Thyroid gland (tissue), 4 donors: ENCODE measurements at regions not wholly inside any gene's neighbourhood (a gene's known extent, or its start where the extent isn't known, plus 50 kb on each side); places are given as distances from the start of the nearest gene placed in this dataset.
A peak's percentile ranks its signal among the peaks of the same experiment; 100 is the strongest.

ENCODE experiments used
- DNase-seq, 2 donors: peaks; one replicate each; pipeline ENCODE4 v3.0.0-alpha.2; 2019
- H3K27ac ChIP-seq, 3 donors: fragments of 200-600 bp; sonication (generic); 1 replicate in 2 of 3; 2 replicates in 1 of 3; pipeline ENCODE4 v1.5.1; 2016 to 2019; ENCODE audit warnings: mild to moderate bottlenecking in 1 of 3, moderate library complexity in 1 of 3
- H3K27me3 ChIP-seq: fragments of 200-600 bp; sonication (generic); one replicate; pipeline ENCODE4 v1.5.1; 2019
- H3K36me3 ChIP-seq, 2 donors: fragments of 200-600 bp; sonication (generic); one replicate each; pipeline ENCODE4 v1.5.1; 2016 to 2019
- H3K4me1 ChIP-seq, 2 donors: fragments of 200-600 bp; sonication (generic); one replicate each; pipeline ENCODE4 v1.5.1; 2017 to 2019
- H3K4me3 ChIP-seq, 3 donors: fragments of 200-600 bp; sonication (generic); replicated peaks in 1 of 3; 1 replicate in 2 of 3; 2 replicates in 1 of 3; pipeline ENCODE4 v1.5.1; 2016; ENCODE audit warnings: mild to moderate bottlenecking in 1 of 3
- H3K9me3 ChIP-seq: fragments of 200-600 bp; sonication (generic); one replicate; pipeline ENCODE4 v1.5.1; 2017
- CTCF ChIP-seq, 6 experiments: fragments of 200-600 bp in 3 of 6; fragments of 450-650 bp in 3 of 6; sonication (generic) in 3 of 6; IDR thresholded peaks; one replicate each; pipeline ENCODE4 v1.5.1; 2016 to 2019; ENCODE audit warnings: antibody characterized with exemption in 6 of 6, mild to moderate bottlenecking in 2 of 6, inconsistent platforms in 1 of 6, moderate library complexity in 1 of 6
- POLR2A ChIP-seq, 2 donors: fragments of 450-650 bp; IDR thresholded peaks; one replicate each; pipeline ENCODE4 v1.6.1; 2017; ENCODE audit warnings: antibody characterized with exemption in 2 of 2, mild to moderate bottlenecking in 2 of 2, moderate library complexity in 1 of 2
- WGBS, 2 donors: methylation state at CpG; one replicate each; pipeline ENCODE4 v1.1.5; 2017; 5-methylcytosine and 5-hydroxymethylcytosine counted together
- intact Hi-C: fragments of 100-400 bp; cut with DNase I; formaldehyde crosslinking; loops from one replicate; pipeline ENCODE4 v1.15.1; 2023

DNA sequence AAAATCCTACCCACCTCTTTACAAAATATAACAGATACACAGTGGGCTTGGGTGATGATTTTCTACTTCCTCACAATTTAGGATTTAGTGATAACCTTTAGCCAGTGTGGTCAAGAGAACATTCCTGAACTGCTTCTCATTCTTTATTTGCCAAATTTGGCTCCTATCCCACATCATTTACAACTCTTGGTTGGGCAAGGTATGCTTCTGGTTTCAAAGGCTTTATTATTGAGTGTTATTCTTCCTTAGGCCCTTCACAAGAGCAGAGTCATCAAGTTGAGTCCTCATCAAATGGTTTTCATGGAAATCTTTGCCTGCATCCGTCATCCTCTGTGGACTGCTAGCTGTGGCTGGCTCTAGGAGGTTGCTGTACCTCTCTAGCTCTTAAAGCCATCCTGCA lies 472.0 kb upstream of the ETAA1 start:
- Histone ChIP-seq H3K27me3 (no peaks in the 10 kb centered on the region), H3K9me3 (no peaks in the 10 kb centered on the region), H3K27ac (no peak overlapping the region), H3K4me1 (peaks cover 0 to 3% of the 10 kb centered on the region in 2 donors), H3K4me3 (no peak overlapping the region), H3K36me3 (no peaks in the 10 kb centered on the region)
- 68 to 84% methylated on average over 1 of the region's 1 CpG for WGBS, 2 donors
- no peak for DNase-seq
- TF ChIP-seq POLR2A (IDR thresholded peaks at IDR 0.05) (no peak), CTCF (IDR thresholded peaks at IDR 0.05) (no peak)
- intact Hi-C loops: no loop called here

DNA sequence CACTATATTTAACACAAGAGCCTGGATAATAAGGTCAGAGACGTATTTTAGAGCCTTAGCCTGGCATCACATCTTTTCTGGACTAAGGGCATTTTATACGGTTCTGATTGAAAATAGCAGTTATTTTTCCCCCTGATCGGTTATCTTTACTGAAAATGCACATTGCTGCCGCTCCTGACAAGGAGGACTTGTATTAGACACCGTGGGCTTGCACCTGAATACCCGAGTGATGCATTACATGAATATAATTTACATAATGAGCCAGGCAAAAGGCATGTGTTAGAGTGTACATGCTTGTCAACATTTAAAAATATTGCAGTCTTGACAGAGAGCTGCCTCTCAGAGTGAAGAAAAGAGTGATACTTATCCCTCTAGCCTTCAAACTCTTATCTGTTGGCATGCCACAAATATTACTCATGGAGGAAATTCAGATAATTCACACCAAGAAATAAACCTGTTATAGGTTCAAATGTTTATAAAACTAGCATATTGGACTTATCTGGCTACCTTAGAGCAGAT lies 470.5 kb upstream of the ETAA1 start:
- H3K4me1 ChIP-seq: peaks cover 3 to 4% of the 10 kb centered on the region in 2 donors
- no peaks in the 10 kb centered on the region for H3K36me3 ChIP-seq
- no peak overlapping the region for H3K27ac ChIP-seq
- intact Hi-C loops: no loop called here
- H3K9me3 ChIP-seq: no peaks in the 10 kb centered on the region
- TF ChIP-seq POLR2A (IDR thresholded peaks at IDR 0.05): no peak
- no peak for TF ChIP-seq CTCF (IDR thresholded peaks at IDR 0.05)
- DNase-seq: no peak
- no peak overlapping the region for H3K4me3 ChIP-seq
- H3K27me3 ChIP-seq: no peaks in the 10 kb centered on the region
- WGBS, 2 donors: 85 to 97% methylated on average over 6 of the region's 6 CpGs

- Histone ChIP-seq H3K4me1 (peaks cover 3 to 4% of the 10 kb centered on the region in 2 donors), H3K27me3 (no peaks in the 10 kb centered on the region), H3K27ac (no peak overlapping the region), H3K9me3 (no peaks in the 10 kb centered on the region), H3K4me3 (no peak overlapping the region), H3K36me3 (no peaks in the 10 kb centered on the region)
- intact Hi-C loops: no loop called here
- TF ChIP-seq POLR2A (IDR thresholded peaks at IDR 0.05) (no peak), CTCF (IDR thresholded peaks at IDR 0.05) (no peak)
- WGBS, 2 donors: 45 to 54% methylated on average over 8 of the region's 8 CpGs
- peak; percentile 74 to 89 for DNase-seq
Measured at GRCh38 chr2:66929632-66930338, 467.3 kb upstream of the ETAA1 start.

DNA sequence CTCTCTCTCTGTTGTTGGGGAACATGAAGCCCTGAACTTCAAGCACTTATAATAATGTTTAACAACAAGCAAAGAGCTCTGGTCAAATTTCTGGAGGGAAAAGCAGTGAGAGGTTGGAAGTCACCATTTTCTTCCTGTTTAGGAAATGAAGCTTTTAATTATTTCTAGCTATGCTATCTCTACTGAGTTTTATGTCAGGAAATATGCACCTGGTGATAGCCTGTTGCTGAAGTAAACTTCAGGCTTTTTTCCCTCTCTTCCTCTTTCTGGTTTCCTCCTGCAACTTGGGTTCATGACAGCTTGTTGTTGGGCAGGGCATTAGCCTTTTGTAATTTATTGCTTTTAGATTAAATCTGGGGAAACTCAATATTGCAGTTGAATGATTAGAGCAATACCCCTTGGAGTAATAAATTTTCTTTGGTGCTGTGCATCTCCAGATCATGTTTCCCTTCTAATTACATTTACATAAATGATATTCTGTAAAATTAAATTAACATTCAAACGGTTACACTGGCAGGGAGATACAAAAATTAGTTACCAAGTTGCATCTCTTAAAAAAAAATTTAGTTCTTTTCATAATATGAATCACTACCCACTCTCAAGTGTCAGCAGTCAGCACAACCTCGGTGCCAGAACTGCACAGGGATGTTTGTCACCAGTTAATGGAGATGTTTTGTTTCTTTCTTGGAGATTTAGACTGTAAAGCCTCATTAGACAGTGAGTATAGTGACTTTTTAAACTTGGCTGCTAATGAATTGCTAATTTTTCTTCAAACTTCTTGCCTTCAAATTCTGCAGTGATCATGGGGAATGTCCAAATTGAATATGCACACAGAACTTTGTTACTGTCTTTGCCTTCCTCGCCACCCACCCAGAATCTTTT lies 466.6 kb upstream of the ETAA1 start:
- Histone ChIP-seq H3K4me1 (peaks cover 3 to 4% of the 10 kb centered on the region in 2 donors), H3K27ac (no peak overlapping the region), H3K9me3 (no peaks in the 10 kb centered on the region), H3K27me3 (no peaks in the 10 kb centered on the region), H3K36me3 (no peaks in the 10 kb centered on the region), H3K4me3 (no peak overlapping the region)
- intact Hi-C loops: no loop called here
- DNase-seq: no peak
- 72 to 81% methylated on average over 3 of the region's 3 CpGs for WGBS, 2 donors
- no peak for TF ChIP-seq POLR2A (IDR thresholded peaks at IDR 0.05)
- no peak for TF ChIP-seq CTCF (IDR thresholded peaks at IDR 0.05)
